ENCODE measurements at regions not wholly inside any gene's neighbourhood (a gene's known extent, or its start where the extent isn't known, plus 50 kb on each side); places are given as distances from the start of the nearest gene placed in this dataset.

- no TSS peak for BruUV-seq (replicated peaks)
- ChIA-PET CTCF (no interaction called here), RAD21 (ENCODE audit: low non-redundant PET in 1 of 2, low total read pairs in 2 of 2, uncharacterized antibody in 2 of 2, unreplicated experiment in 2 of 2) (no interaction called here), POLR2A (no interaction called here)
- intact Hi-C loops (cut with micrococcal nuclease) = no loop called here
- H2AFZ ChIP-seq (ENCODE audit: low read depth, low read length, poor library complexity, severe bottlenecking) = no peak overlapping the region
- H3K9me3 ChIP-seq (ENCODE audit: control insufficient read depth in 1 of 2, insufficient read depth in 1 of 2, low read depth in 1 of 2, low read length in 2 of 2) = no peaks in the 10 kb centered on the region
- no peaks in the 10 kb centered on the region for H4K20me1 ChIP-seq (ENCODE audit: insufficient read depth)
- H3K4me1 ChIP-seq (ENCODE audit: control insufficient read depth in 1 of 2, insufficient read depth in 2 of 2, low read length in 2 of 2) = no peaks in the 10 kb centered on the region
- H3K4me3 ChIP-seq (replicated peaks in 1 of 2; ENCODE audit: low read depth in 1 of 2, low read length in 2 of 2) = no peak overlapping the region
- ATAC-seq (no peak), DNase-seq (ENCODE audit: low read depth, low spot score) (no peak)
- H3K27ac ChIP-seq (ENCODE audit: low read depth, low read length) = no peak overlapping the region
- no peaks in the 10 kb centered on the region for H3K9me2 ChIP-seq (ENCODE audit: insufficient read depth)
- H3K9ac ChIP-seq (ENCODE audit: low read length) = no peak overlapping the region
- TF ChIP-seq REST (IDR thresholded peaks at IDR 0.05; ENCODE audit: low read depth) (no peak), EGR1 (IDR thresholded peaks at IDR 0.05; ENCODE audit: low read depth) (no peak), YY1 (IDR thresholded peaks at IDR 0.05; ENCODE audit: extremely low read depth, insufficient replicate concordance, low read depth, low read length) (no peak), ELF1 (IDR thresholded peaks at IDR 0.05; ENCODE audit: borderline replicate concordance, low read depth) (no peak), POLR2AphosphoS5 (IDR thresholded peaks at IDR 0.05; ENCODE audit: low read depth, low read length) (no peak), EZH2phosphoT487 (IDR thresholded peaks at IDR 0.05; ENCODE audit: borderline replicate concordance) (no peak), CEBPB (IDR thresholded peaks at IDR 0.05; ENCODE audit: low read depth) (no peak), ZFX (IDR thresholded peaks at IDR 0.05) (no peak), RAD21 (IDR thresholded peaks at IDR 0.05; ENCODE audit: low read depth) (no peak), TCF7L2 (IDR thresholded peaks at IDR 0.05; ENCODE audit: borderline replicate concordance, extremely low read depth, insufficient read depth, insufficient read length) (no peak), SRF (IDR thresholded peaks at IDR 0.05; ENCODE audit: low read depth) (no peak), SIN3A (IDR thresholded peaks at IDR 0.05; ENCODE audit: low read depth) (no peak), POLR2A (IDR thresholded peaks at IDR 0.05; ENCODE audit: borderline replicate concordance, extremely low read depth, insufficient read depth, insufficient read length) (no peak), FOSL1 (IDR thresholded peaks at IDR 0.05; ENCODE audit: low read depth) (no peak), SP1 (IDR thresholded peaks at IDR 0.05; ENCODE audit: low read depth) (no peak), CBX3 (IDR thresholded peaks at IDR 0.05; ENCODE audit: low read depth) (no peak)
- no peaks in the 10 kb centered on the region for H3K36me3 ChIP-seq (ENCODE audit: control insufficient read depth in 1 of 2, insufficient read depth in 2 of 2, low read length in 2 of 2)
- H3K4me2 ChIP-seq (ENCODE audit: low read length) = no peak overlapping the region
- H3K79me2 ChIP-seq (ENCODE audit: insufficient read depth, low read length) = no peaks in the 10 kb centered on the region
- H3K27me3 ChIP-seq (ENCODE audit: insufficient read depth, low read length) = no peaks in the 10 kb centered on the region
Measured at GRCh38 chr4:173745765-173746164, 215.7 kb upstream of the HAND2 start.
